Mesothelial cell of epicardium (in vitro differentiated cells): ENCODE measurements at regions not wholly inside any gene's neighbourhood (a gene's known extent, or its start where the extent isn't known, plus 50 kb on each side); places are given as distances from the start of the nearest gene placed in this dataset.

Experiments used
- DNase-seq, 2 experiments: peaks; one replicate each; pipeline ENCODE4 v3.0.0; 2021; ENCODE audit warnings: low spot score in 2 of 2; ENCODE audit not compliant: unreplicated experiment in 2 of 2
- H3K27ac Mint-ChIP-seq: 2 replicates; pipeline ENCODE4 v1.8.0; 2021; ENCODE audit warnings: mixed read lengths
- H3K27me3 Mint-ChIP-seq: 2 replicates; pipeline ENCODE4 v1.8.0; 2021; ENCODE audit warnings: low read depth, mixed read lengths
- H3K36me3 Mint-ChIP-seq: 2 replicates; pipeline ENCODE4 v1.8.0; 2021; ENCODE audit warnings: mixed read lengths
- H3K4me1 Mint-ChIP-seq: 2 replicates; pipeline ENCODE4 v1.8.0; 2021; ENCODE audit warnings: mixed read lengths
- H3K4me3 Mint-ChIP-seq: 2 replicates; pipeline ENCODE4 v1.8.0; 2021; ENCODE audit warnings: mild to moderate bottlenecking, moderate library complexity, mixed read lengths
- H3K9me3 Mint-ChIP-seq: 2 replicates; pipeline ENCODE4 v1.8.0; 2021; ENCODE audit warnings: mixed read lengths
- CTCF ChIP-seq: fragments of 200-600 bp; sonication (generic); IDR thresholded peaks from one replicate; pipeline ENCODE4 v1.5.0; 2021; ENCODE audit warnings: antibody characterized with exemption; ENCODE audit not compliant: unreplicated experiment

DNA sequence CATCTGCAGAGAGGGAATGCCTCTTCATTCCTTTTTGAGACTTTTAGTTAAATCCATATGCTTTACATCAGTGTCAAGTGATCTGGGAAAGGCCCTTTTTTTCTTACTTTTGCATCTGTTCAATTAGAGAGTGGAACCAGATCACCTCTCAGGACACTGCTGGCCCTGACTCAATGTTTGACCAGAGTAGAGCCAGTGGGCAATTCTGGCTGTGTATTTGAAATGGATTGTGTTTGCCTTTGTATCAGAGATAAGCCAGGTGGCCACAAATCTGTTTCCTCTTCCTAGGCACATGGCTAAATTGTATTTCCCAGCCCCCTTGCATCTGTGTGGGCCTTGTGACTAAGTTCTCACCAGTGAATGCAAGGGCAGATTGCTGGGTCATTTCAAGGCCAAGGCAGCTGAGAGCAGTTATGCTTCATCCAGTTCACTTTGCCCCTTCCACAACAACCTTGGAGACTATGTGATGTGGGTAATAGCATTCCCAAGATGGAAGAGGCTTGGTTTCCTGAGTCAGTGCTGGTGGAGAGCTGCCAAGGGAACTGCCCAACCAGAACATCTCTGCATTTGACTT is 75.6 kb upstream of the CACNA2D3 start:
- no peaks in the 10 kb centered on the region for H3K9me3 Mint-ChIP-seq
- DNase-seq: no peak
- no peak overlapping the region for H3K4me3 Mint-ChIP-seq
- peaks cover 29% of the 10 kb centered on the region for H3K4me1 Mint-ChIP-seq
- H3K27me3 Mint-ChIP-seq: no peaks in the 10 kb centered on the region
- H3K27ac Mint-ChIP-seq: no peak overlapping the region
- no peak for TF ChIP-seq CTCF
- H3K36me3 Mint-ChIP-seq: no peaks in the 10 kb centered on the region

- no peak for TF ChIP-seq CTCF
- H3K4me3 Mint-ChIP-seq: no peak overlapping the region
- H3K27me3 Mint-ChIP-seq: no peaks in the 10 kb centered on the region
- no peaks in the 10 kb centered on the region for H3K36me3 Mint-ChIP-seq
- H3K27ac Mint-ChIP-seq: no peak overlapping the region
- no peaks in the 10 kb centered on the region for H3K9me3 Mint-ChIP-seq
- peaks cover 29% of the 10 kb centered on the region for H3K4me1 Mint-ChIP-seq
- no peak for DNase-seq
These were observed 77.1 kb upstream of the CACNA2D3 start for GRCh38 chr3:54045061-54045815.

DNA sequence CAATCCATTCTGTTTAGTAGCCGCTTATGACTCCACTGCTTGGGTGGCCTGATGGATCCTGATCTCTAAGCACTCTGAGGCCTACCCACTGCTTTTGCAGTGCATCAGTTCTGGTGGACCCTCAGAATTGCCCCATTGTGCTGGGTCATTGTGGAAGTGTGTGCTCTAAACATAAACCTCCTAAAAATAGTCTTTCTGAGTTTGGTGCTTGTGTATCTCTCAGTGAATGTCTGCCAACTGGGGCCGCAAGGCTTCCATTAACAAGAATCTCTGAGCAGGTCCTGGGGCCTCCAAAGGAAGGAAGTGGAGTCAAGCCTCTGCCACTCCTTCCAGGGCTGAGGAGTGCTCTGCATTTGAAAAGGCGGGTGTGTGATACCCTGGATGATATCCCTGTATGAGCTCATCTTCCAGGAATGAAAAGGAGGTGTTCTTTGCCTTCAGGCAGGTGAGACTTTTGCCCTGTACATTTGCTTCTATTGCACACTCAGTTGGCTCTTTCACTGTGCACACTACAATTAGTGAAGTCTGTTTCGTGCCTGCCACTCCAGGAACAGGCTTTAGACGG is 80.0 kb upstream of the CACNA2D3 start:
- Mint-ChIP-seq H3K4me3 (no peak overlapping the region), H3K4me1 (peaks cover 29% of the 10 kb centered on the region), H3K27me3 (no peaks in the 10 kb centered on the region), H3K27ac (no peak overlapping the region), H3K9me3 (no peaks in the 10 kb centered on the region), H3K36me3 (no peaks in the 10 kb centered on the region)
- TF ChIP-seq CTCF: no peak
- DNase-seq: no peak

- H3K27ac Mint-ChIP-seq: no peak overlapping the region
- no peaks in the 10 kb centered on the region for H3K9me3 Mint-ChIP-seq
- peaks cover 27% of the 10 kb centered on the region for H3K4me1 Mint-ChIP-seq
These were observed 81.9 kb upstream of the CACNA2D3 start for GRCh38 chr3:54040476-54040875.

GRCh38 chr3:54038391-54038790 is 84.0 kb upstream of the CACNA2D3 start:
- no peak for TF ChIP-seq CTCF
- H3K4me3 Mint-ChIP-seq: no peak overlapping the region
- no peaks in the 10 kb centered on the region for H3K27me3 Mint-ChIP-seq
- H3K4me1 Mint-ChIP-seq: peaks cover 12% of the 10 kb centered on the region
- H3K9me3 Mint-ChIP-seq: no peaks in the 10 kb centered on the region
- H3K27ac Mint-ChIP-seq: no peak overlapping the region
- no peak for DNase-seq
- H3K36me3 Mint-ChIP-seq: no peaks in the 10 kb centered on the region

More at GRCh38 chr3:54040476-54040875, 81.9 kb upstream of the CACNA2D3 start:
- no peak for TF ChIP-seq CTCF
- Mint-ChIP-seq H3K36me3 (no peaks in the 10 kb centered on the region), H3K4me3 (no peak overlapping the region), H3K27me3 (no peaks in the 10 kb centered on the region)
- DNase-seq: no peak
